ENCODE measurements at regions not wholly inside any gene's neighbourhood (a gene's known extent, or its start where the extent isn't known, plus 50 kb on each side); places are given as distances from the start of the nearest gene placed in this dataset.

DNA sequence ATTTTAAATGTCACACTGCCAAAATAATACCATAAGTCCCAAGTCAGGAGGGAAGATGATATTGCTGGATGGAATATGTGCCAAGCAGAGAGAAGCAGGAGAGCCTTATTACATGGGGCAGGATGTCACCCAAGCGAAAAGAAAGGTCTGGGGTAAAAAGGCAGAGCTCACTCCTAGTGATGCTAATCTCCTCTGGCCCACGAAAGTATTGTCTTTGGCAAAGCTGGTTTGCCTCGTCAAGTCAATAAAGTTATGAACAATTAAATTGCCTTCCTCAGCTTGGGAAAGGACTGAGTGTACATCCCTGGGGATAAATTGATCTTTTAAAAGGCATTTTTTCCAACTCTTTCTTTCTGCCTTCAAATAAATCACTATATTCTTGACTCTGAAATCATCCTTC is 220.6 kb downstream of the DMAC1 start:
- POLR2A ChIA-PET = no interaction called here
- H3K27me3 ChIP-seq (ENCODE audit: insufficient read depth) = no peaks in the 10 kb centered on the region

DNA sequence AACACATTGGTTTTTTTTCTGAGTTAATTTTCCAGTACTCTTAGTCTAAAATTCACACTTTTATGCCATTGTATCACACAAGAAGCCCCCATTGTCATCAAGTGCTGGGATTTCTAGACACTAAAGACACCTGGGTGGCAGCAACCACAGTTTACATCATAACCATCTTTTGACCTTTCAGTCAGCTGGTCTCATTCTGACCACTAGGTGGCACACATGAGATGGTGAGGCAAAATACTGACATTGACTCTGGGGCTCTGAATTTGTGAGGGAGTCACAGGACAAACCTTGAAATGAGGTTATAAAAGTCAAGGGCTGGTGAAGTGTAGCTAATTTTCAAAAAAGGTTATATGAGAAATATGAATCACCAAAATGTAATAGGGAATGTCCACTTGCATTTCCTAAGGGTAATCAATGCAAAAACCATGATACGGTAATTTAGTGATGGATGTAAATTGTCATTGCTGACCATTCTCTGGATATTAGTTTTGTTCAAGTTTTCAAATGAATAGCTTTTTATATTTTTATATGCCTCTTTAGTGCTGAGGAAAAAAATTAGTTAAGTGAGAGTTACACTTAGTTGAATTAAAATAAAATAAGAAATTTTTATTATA is 229.4 kb downstream of the DMAC1 start:
- H3K9me3 ChIP-seq = no peaks in the 10 kb centered on the region
- no peak overlapping the region for H3K4me2 ChIP-seq
- no peaks in the 10 kb centered on the region for H3F3A ChIP-seq (replicated peaks; ENCODE audit: insufficient read depth)
- H3K4me1 ChIP-seq (ENCODE audit: control insufficient read depth in 1 of 2, insufficient read depth in 2 of 2, low read depth in 1 of 2, low read length in 1 of 2) = no peaks in the 10 kb centered on the region
- H3K27me3 ChIP-seq (ENCODE audit: insufficient read depth) = no peaks in the 10 kb centered on the region; the same call in 1 of the 2 replicates
- H3K4me3 ChIP-seq (ENCODE audit: low read depth in 2 of 2, low read length in 1 of 2) = peak overlapping the region in 1 of 2 experiments; percentile 21; a peak in 1 of 4 replicates
- CTCF ChIA-PET = interaction anchor here (0.6 to 2.5 kb wide), 25 partner anchors 11 to 1624 kb away, joined by 3 to 17 read pairs (median 4); no protein-coding TSS in a partner anchor
- H3K79me2 ChIP-seq (ENCODE audit: insufficient read depth) = no peaks in the 10 kb centered on the region
- no peaks in the 10 kb centered on the region for H3K36me3 ChIP-seq (replicated peaks in 1 of 2; ENCODE audit: control insufficient read depth in 1 of 2, insufficient read depth in 2 of 2, low read length in 1 of 2)
- H3K27ac ChIP-seq (ENCODE audit: low read depth in 2 of 2, low read length in 1 of 2) = no peak overlapping the region
- no peak overlapping the region for H3K9ac ChIP-seq
- DNase-seq = peak; percentile 29
- POLR2A ChIA-PET = no interaction called here
- no peaks in the 10 kb centered on the region for H3K9me2 ChIP-seq
- WGBS (ENCODE audit: low lambda C conversion rate) = 91% methylated on average over 1 of the region's 1 CpG
- no peaks in the 10 kb centered on the region for H4K20me1 ChIP-seq (ENCODE audit: insufficient read depth)
- no peak overlapping the region for H2AFZ ChIP-seq (ENCODE audit: low read depth)
- TF ChIP-seq, protein P1, sequence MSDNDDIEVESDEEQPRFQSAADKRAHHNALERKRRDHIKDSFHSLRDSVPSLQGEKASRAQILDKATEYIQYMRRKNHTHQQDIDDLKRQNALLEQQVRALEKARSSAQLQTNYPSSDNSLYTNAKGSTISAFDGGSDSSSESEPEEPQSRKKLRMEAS (IDR thresholded peaks at IDR 0.05; ENCODE audit: low read depth) = no peak
- no peak for TF ChIP-seq NFIC (IDR thresholded peaks at IDR 0.05; ENCODE audit: borderline replicate concordance)
- TF ChIP-seq EP300 (IDR thresholded peaks at IDR 0.05; ENCODE audit: borderline replicate concordance in 1 of 2, low read depth in 1 of 2, low read length in 1 of 2) = no peak
- TF ChIP-seq, protein P2, sequence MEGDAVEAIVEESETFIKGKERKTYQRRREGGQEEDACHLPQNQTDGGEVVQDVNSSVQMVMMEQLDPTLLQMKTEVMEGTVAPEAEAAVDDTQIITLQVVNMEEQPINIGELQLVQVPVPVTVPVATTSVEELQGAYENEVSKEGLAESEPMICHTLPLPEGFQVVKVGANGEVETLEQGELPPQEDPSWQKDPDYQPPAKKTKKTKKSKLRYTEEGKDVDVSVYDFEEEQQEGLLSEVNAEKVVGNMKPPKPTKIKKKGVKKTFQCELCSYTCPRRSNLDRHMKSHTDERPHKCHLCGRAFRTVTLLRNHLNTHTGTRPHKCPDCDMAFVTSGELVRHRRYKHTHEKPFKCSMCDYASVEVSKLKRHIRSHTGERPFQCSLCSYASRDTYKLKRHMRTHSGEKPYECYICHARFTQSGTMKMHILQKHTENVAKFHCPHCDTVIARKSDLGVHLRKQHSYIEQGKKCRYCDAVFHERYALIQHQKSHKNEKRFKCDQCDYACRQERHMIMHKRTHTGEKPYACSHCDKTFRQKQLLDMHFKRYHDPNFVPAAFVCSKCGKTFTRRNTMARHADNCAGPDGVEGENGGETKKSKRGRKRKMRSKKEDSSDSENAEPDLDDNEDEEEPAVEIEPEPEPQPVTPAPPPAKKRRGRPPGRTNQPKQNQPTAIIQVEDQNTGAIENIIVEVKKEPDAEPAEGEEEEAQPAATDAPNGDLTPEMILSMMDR (IDR thresholded peaks at IDR 0.05) = peak; percentile 88
- no peak for TF ChIP-seq NRF1 (IDR thresholded peaks at IDR 0.05; ENCODE audit: low read depth, low read length)
- TF ChIP-seq CHD2 (IDR thresholded peaks at IDR 0.05; ENCODE audit: low read length, partially characterized antibody) = no peak
- TF ChIP-seq, protein P3, sequence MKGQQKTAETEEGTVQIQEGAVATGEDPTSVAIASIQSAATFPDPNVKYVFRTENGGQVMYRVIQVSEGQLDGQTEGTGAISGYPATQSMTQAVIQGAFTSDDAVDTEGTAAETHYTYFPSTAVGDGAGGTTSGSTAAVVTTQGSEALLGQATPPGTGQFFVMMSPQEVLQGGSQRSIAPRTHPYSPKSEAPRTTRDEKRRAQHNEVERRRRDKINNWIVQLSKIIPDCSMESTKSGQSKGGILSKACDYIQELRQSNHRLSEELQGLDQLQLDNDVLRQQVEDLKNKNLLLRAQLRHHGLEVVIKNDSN (IDR thresholded peaks at IDR 0.05; ENCODE audit: borderline replicate concordance, low read depth) = no peak
- no peak for TF ChIP-seq TEAD4 (IDR thresholded peaks at IDR 0.05; ENCODE audit: borderline replicate concordance, insufficient read depth)
- TF ChIP-seq GATA2 (CRISPR knock-in tag; IDR thresholded peaks at IDR 0.05) = no peak
- no peak for TF ChIP-seq POLR2AphosphoS5 (IDR thresholded peaks at IDR 0.05; ENCODE audit: low read depth, low read length)
- TF ChIP-seq, protein P4, sequence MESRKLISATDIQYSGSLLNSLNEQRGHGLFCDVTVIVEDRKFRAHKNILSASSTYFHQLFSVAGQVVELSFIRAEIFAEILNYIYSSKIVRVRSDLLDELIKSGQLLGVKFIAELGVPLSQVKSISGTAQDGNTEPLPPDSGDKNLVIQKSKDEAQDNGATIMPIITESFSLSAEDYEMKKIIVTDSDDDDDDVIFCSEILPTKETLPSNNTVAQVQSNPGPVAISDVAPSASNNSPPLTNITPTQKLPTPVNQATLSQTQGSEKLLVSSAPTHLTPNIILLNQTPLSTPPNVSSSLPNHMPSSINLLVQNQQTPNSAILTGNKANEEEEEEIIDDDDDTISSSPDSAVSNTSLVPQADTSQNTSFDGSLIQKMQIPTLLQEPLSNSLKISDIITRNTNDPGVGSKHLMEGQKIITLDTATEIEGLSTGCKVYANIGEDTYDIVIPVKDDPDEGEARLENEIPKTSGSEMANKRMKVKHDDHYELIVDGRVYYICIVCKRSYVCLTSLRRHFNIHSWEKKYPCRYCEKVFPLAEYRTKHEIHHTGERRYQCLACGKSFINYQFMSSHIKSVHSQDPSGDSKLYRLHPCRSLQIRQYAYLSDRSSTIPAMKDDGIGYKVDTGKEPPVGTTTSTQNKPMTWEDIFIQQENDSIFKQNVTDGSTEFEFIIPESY (IDR thresholded peaks at IDR 0.05; ENCODE audit: borderline replicate concordance, low read depth) = no peak
- TF ChIP-seq, protein P5, sequence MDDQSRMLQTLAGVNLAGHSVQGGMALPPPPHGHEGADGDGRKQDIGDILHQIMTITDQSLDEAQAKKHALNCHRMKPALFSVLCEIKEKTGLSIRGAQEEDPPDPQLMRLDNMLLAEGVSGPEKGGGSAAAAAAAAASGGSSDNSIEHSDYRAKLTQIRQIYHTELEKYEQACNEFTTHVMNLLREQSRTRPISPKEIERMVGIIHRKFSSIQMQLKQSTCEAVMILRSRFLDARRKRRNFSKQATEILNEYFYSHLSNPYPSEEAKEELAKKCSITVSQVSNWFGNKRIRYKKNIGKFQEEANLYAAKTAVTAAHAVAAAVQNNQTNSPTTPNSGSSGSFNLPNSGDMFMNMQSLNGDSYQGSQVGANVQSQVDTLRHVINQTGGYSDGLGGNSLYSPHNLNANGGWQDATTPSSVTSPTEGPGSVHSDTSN (IDR thresholded peaks at IDR 0.05) = no peak
- TF ChIP-seq RAD21 (IDR thresholded peaks at IDR 0.05; ENCODE audit: low read length) = peak; percentile 85

More for the DNA sequence above, 220.6 kb downstream of the DMAC1 start:
- Histone ChIP-seq H3F3A (replicated peaks; ENCODE audit: insufficient read depth) (no peaks in the 10 kb centered on the region), H3K4me3 (ENCODE audit: low read depth in 2 of 2, low read length in 1 of 2) (no peak overlapping the region), H2AFZ (ENCODE audit: low read depth) (no peak overlapping the region), H3K79me2 (ENCODE audit: insufficient read depth) (no peaks in the 10 kb centered on the region), H3K4me2 (no peak overlapping the region), H3K9ac (no peak overlapping the region), H3K27ac (ENCODE audit: low read depth in 2 of 2, low read length in 1 of 2) (no peak overlapping the region), H3K36me3 (replicated peaks in 1 of 2; ENCODE audit: control insufficient read depth in 1 of 2, insufficient read depth in 2 of 2, low read length in 1 of 2) (no peaks in the 10 kb centered on the region), H3K9me2 (no peaks in the 10 kb centered on the region), H3K9me3 (no peaks in the 10 kb centered on the region), H4K20me1 (ENCODE audit: insufficient read depth) (no peaks in the 10 kb centered on the region), H3K4me1 (ENCODE audit: control insufficient read depth in 1 of 2, insufficient read depth in 2 of 2, low read depth in 1 of 2, low read length in 1 of 2) (no peaks in the 10 kb centered on the region)
- WGBS (ENCODE audit: low lambda C conversion rate) = 15% methylated on average over 3 of the region's 3 CpGs
- TF ChIP-seq GATA2 (CRISPR knock-in tag; IDR thresholded peaks at IDR 0.05) (no peak), EP300 (IDR thresholded peaks at IDR 0.05; ENCODE audit: borderline replicate concordance in 1 of 2, low read depth in 1 of 2, low read length in 1 of 2) (no peak), ELF1 (IDR thresholded peaks at IDR 0.05) (no peak)
- TF ChIP-seq, protein P6, sequence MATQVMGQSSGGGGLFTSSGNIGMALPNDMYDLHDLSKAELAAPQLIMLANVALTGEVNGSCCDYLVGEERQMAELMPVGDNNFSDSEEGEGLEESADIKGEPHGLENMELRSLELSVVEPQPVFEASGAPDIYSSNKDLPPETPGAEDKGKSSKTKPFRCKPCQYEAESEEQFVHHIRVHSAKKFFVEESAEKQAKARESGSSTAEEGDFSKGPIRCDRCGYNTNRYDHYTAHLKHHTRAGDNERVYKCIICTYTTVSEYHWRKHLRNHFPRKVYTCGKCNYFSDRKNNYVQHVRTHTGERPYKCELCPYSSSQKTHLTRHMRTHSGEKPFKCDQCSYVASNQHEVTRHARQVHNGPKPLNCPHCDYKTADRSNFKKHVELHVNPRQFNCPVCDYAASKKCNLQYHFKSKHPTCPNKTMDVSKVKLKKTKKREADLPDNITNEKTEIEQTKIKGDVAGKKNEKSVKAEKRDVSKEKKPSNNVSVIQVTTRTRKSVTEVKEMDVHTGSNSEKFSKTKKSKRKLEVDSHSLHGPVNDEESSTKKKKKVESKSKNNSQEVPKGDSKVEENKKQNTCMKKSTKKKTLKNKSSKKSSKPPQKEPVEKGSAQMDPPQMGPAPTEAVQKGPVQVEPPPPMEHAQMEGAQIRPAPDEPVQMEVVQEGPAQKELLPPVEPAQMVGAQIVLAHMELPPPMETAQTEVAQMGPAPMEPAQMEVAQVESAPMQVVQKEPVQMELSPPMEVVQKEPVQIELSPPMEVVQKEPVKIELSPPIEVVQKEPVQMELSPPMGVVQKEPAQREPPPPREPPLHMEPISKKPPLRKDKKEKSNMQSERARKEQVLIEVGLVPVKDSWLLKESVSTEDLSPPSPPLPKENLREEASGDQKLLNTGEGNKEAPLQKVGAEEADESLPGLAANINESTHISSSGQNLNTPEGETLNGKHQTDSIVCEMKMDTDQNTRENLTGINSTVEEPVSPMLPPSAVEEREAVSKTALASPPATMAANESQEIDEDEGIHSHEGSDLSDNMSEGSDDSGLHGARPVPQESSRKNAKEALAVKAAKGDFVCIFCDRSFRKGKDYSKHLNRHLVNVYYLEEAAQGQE (IDR thresholded peaks at IDR 0.05; ENCODE audit: low read depth, low read length) = no peak
- CTCF ChIA-PET = interaction anchor here (1.0 to 4.1 kb wide), 2 partner anchors 9 to 11 kb away, joined by 4 to 17 read pairs; no protein-coding TSS in a partner anchor
- no peak for DNase-seq

Data from SK-N-SH (cell line).